K562 (cell line): ENCODE measurements at regions not wholly inside any gene's neighbourhood (a gene's known extent, or its start where the extent isn't known, plus 50 kb on each side); places are given as distances from the start of the nearest gene placed in this dataset.

Source experiments
- ATAC-seq: fragments of 200-7000 bp; cut with Tn5 transposase; 3 replicates; pipeline ENCODE4 v1.9.1; 2020; ENCODE audit warnings: moderate library complexity
- BruUV-seq: library from RNA; stranded (reverse); fragments of 400-500 nt; replicated peaks from 2 replicates; lab custom pipeline; 2021; lab: Mats Ljungman, UMichigan
- CTCF ChIA-PET: fragments of 300-600 bp; formaldehyde crosslinking; extraction: SDS; loops from one replicate; lab custom pipeline; 2021; ENCODE audit warnings: low intra/inter-chr PET ratio; lab: Yijun Ruan, JAX
- POLR2A ChIA-PET: fragments of 300-600, 350-650 bp; sonication (Branson Sonifier 250); formaldehyde crosslinking; extraction: SDS; loops from one replicate; lab custom pipeline; 2021; ENCODE audit warnings: antibody characterized with exemption, inconsistent platforms; lab: Yijun Ruan, JAX
- DNase-seq, 4 experiments: peaks; one replicate each; pipeline versions ENCODE4 v3.0.0 to v3.0.0-alpha.2; 2011 to 2018; ENCODE audit warnings: low spot score in 3 of 4, mixed read lengths in 3 of 4; ENCODE audit errors: extremely low read depth in 1 of 4
- FAIRE-seq: peaks from 2 replicates; lab custom pipeline; 2011; peaks lifted over from hg19 to GRCh38; lab: Jason Lieb, UNC
- H2AFZ ChIP-seq: 2 replicates; pipeline ENCODE4 v1.6.0; 2011; ENCODE audit warnings: low read depth, low read length, control low read depth, inconsistent platforms
- H3K27ac ChIP-seq: fragments of 200-600 bp; 3 replicates; pipeline ENCODE4 v1.8.0; 2011; ENCODE audit warnings: low read depth, mild to moderate bottlenecking, control low read depth, inconsistent platforms, low read length, moderate library complexity, mixed read lengths; ENCODE audit errors: extremely low read depth
- H3K27me3 ChIP-seq, 2 experiments: fragments of 300-600 bp in 1 of 2; 2 replicates in 1 of 2; 3 replicates in 1 of 2; pipeline versions ENCODE4 v1.6.0 to v1.8.0; 2011; ENCODE audit warnings: inconsistent platforms in 2 of 2, low read length in 2 of 2, mild to moderate bottlenecking in 1 of 2, mixed read lengths in 1 of 2, moderate library complexity in 1 of 2; ENCODE audit not compliant: control insufficient read depth in 2 of 2, insufficient read depth in 2 of 2
- H3K36me3 ChIP-seq: fragments of 300-600 bp; 3 replicates; pipeline ENCODE4 v1.8.0; 2011; ENCODE audit warnings: mild to moderate bottlenecking, low read length, inconsistent platforms; ENCODE audit not compliant: control insufficient read depth, insufficient read depth
- H3K4me1 ChIP-seq, 2 experiments: fragments of 200-600 bp in 1 of 2; replicated peaks in 1 of 2; 2 replicates in 1 of 2; 3 replicates in 1 of 2; pipeline versions ENCODE4 v1.5.1 to v1.8.0; 2011; ENCODE audit warnings: inconsistent platforms in 2 of 2, low read length in 2 of 2, mild to moderate bottlenecking in 1 of 2, mixed read lengths in 1 of 2, moderate library complexity in 1 of 2; ENCODE audit not compliant: control insufficient read depth in 2 of 2, insufficient read depth in 2 of 2
- H3K4me2 ChIP-seq: 2 replicates; pipeline ENCODE4 v1.6.1; 2011; ENCODE audit warnings: low read length, control low read depth, inconsistent platforms, mixed read lengths; ENCODE audit not compliant: insufficient read depth
- H3K4me3 ChIP-seq: fragments of 200-600 bp; sonication (generic), shearing (Covaris generic); 2 replicates; pipeline ENCODE4 v1.5.1; 2016; ENCODE audit warnings: control low read depth, inconsistent platforms
- H3K79me2 ChIP-seq: fragments of 200-600 bp; 3 replicates; pipeline ENCODE4 v1.8.0; 2011; ENCODE audit warnings: low read length, inconsistent platforms; ENCODE audit not compliant: control insufficient read depth, insufficient read depth
- H3K9ac ChIP-seq, 2 experiments: 2 replicates each; pipeline versions ENCODE4 v1.6.0 to v1.6.1; 2011; ENCODE audit warnings: low read depth in 2 of 2, low read length in 2 of 2, control low read depth in 1 of 2, inconsistent platforms in 1 of 2, mild to moderate bottlenecking in 1 of 2, mixed read lengths in 1 of 2; ENCODE audit not compliant: insufficient read depth in 1 of 2
- H3K9me1 ChIP-seq: one replicate; pipeline ENCODE4 v1.6.0; 2011; ENCODE audit warnings: inconsistent platforms, mild to moderate bottlenecking, low read length, moderate library complexity; ENCODE audit not compliant: control insufficient read depth, insufficient read depth
- H3K9me3 ChIP-seq: replicated peaks from 2 replicates; pipeline ENCODE4 v1.5.1; 2011; ENCODE audit warnings: low read depth, low read length, inconsistent platforms; ENCODE audit not compliant: control insufficient read depth, insufficient read depth
- H4K20me1 ChIP-seq: replicated peaks from 2 replicates; pipeline ENCODE4 v1.6.1; 2011; ENCODE audit warnings: low read length, inconsistent platforms, mixed read lengths; ENCODE audit not compliant: control insufficient read depth, insufficient read depth
- HCFC1 ChIP-seq: IDR thresholded peaks from 2 replicates; pipeline ENCODE4 v1.6.1; 2012; ENCODE audit warnings: low read depth, low read length, improper control_type of control experiment
- IRF1 ChIP-seq: sonication (generic); formaldehyde crosslinking; IDR thresholded peaks from 2 replicates; pipeline ENCODE4 v1.8.0; 2022; ENCODE audit warnings: missing genetic modification reagents, mild to moderate bottlenecking, borderline replicate concordance
- KAT2B ChIP-seq: IDR thresholded peaks from one replicate; pipeline ENCODE4 v1.6.1; 2012; ENCODE audit warnings: low read depth, mild to moderate bottlenecking, control low read depth, inconsistent platforms, low read length, moderate library complexity
- MEIS2 ChIP-seq: fragments of 450-650 bp; IDR thresholded peaks from 2 replicates; pipeline ENCODE4 v1.6.1; 2014; ENCODE audit warnings: mild to moderate bottlenecking; ENCODE audit not compliant: partially characterized antibody
- PATZ1 ChIP-seq: fragments of 250-450 bp; sonication (Bioruptor Pico); IDR thresholded peaks from 2 replicates; pipeline ENCODE4 v1.5.0; 2020; ENCODE audit warnings: mild to moderate bottlenecking, borderline replicate concordance
- ZNF140 ChIP-seq: fragments of 250-450 bp; sonication (Bioruptor Pico); IDR thresholded peaks from 2 replicates; pipeline ENCODE4 v1.8.0; 2021; ENCODE audit warnings: moderate library complexity, mild to moderate bottlenecking, inconsistent platforms
- ZNF282 ChIP-seq: sonication (generic); formaldehyde crosslinking; IDR thresholded peaks from 2 replicates; pipeline ENCODE4 v1.8.1; 2023; ENCODE audit warnings: missing genetic modification reagents
- ZNF41 ChIP-seq: fragments of 250-450 bp; sonication (Bioruptor Pico); conservative IDR thresholded peaks from 2 replicates; pipeline ENCODE4 v1.4.0; 2020; ENCODE audit warnings: mild to moderate bottlenecking
- WGBS: fragments of 100-300 bp; shearing (Covaris generic); methylation state at CpG from one replicate; pipeline ENCODE4 v1.1.6; 2016; ENCODE audit warnings: low coverage, mixed read lengths; ENCODE audit not compliant: insufficient coverage; ENCODE audit errors: missing lambda C conversion rate; 5-methylcytosine and 5-hydroxymethylcytosine counted together
- in situ Hi-C: fragments of 300-500 bp; cut with MboI; formaldehyde crosslinking; loops from 4 replicates; pipeline ENCODE4 v1.15.0; 2018; ENCODE audit warnings: inconsistent platforms, mixed read lengths
- intact Hi-C: fragments of 100-400 bp; cut with micrococcal nuclease; formaldehyde crosslinking; loops from 2 replicates; pipeline ENCODE4 v1.14.2; 2022

- FAIRE-seq (no peak), ATAC-seq (no peak), DNase-seq (no peak)
- H3K36me3 ChIP-seq, result no peaks in the 10 kb centered on the region
- ChIA-PET POLR2A (no interaction called here), CTCF (no interaction called here)
- H3K27ac ChIP-seq, result no peak overlapping the region
- H3K4me2 ChIP-seq, result no peak overlapping the region
- H2AFZ ChIP-seq, result no peak overlapping the region
- H3K4me3 ChIP-seq, result no peak overlapping the region
- WGBS, result 0% methylated on average over 3 of the region's 3 CpGs
- no peaks in the 10 kb centered on the region for H4K20me1 ChIP-seq
- H3K79me2 ChIP-seq, result no peaks in the 10 kb centered on the region
- no peak overlapping the region for H3K9ac ChIP-seq
- no peaks in the 10 kb centered on the region for H3K9me1 ChIP-seq
- BruUV-seq, result no TSS peak
- intact Hi-C loops, result no loop called here
- peaks cover 0 to 17% of the 10 kb centered on the region in 2 experiments; a peak in 3 of 5 replicates for H3K27me3 ChIP-seq
- in situ Hi-C loops, result no loop called here
- no peak for TF ChIP-seq ZNF282
- no peak for TF ChIP-seq KAT2B
- TF ChIP-seq MEIS2, result no peak
- no peaks in the 10 kb centered on the region for H3K4me1 ChIP-seq
- H3K9me3 ChIP-seq, result no peaks in the 10 kb centered on the region
Measured at GRCh38 chr16:50988441-50988840, 162.6 kb downstream of the SALL1 start.

GRCh38 chr16:50986453-50986852 is 164.6 kb downstream of the SALL1 start:
- intact Hi-C loops (no loop called here), in situ Hi-C loops (no loop called here)
- Histone ChIP-seq H3K4me1 (no peaks in the 10 kb centered on the region), H3K27ac (no peak overlapping the region), H3K9me1 (no peaks in the 10 kb centered on the region), H3K79me2 (no peaks in the 10 kb centered on the region), H3K36me3 (no peaks in the 10 kb centered on the region), H4K20me1 (no peaks in the 10 kb centered on the region), H3K4me2 (no peak overlapping the region), H3K27me3 (peaks cover 0 to 9% of the 10 kb centered on the region in 2 experiments; a peak in 2 of 5 replicates), H3K9me3 (0 out of 2 replicates have a peak, but pooled peaks cover 2% of the 10 kb centered on the region), H3K4me3 (no peak overlapping the region), H2AFZ (no peak overlapping the region), H3K9ac (no peak overlapping the region)
- no peak for FAIRE-seq
- BruUV-seq, result no TSS peak
- no peak for ATAC-seq
- no peak for DNase-seq
- TF ChIP-seq IRF1 (CRISPR knock-in tag) (no peak), HCFC1 (no peak), ZNF140 (CRISPR knock-in tag) (no peak), PATZ1 (CRISPR knock-in tag) (no peak), ZNF41 (CRISPR knock-in tag) (no peak)
- 2% methylated on average over 5 of the region's 5 CpGs for WGBS
- CTCF ChIA-PET, result no interaction called here
- POLR2A ChIA-PET, result interaction anchor here (0.6 kb wide), 1 partner anchor 16 kb away, joined by 3 read pairs; no protein-coding TSS in a partner anchor
